Fibroblast of skin of scalp (primary cell): ENCODE measurements at regions not wholly inside any gene's neighbourhood (a gene's known extent, or its start where the extent isn't known, plus 50 kb on each side); places are given as distances from the start of the nearest gene placed in this dataset.

Source experiments
- DNase-seq: peaks from one replicate; pipeline ENCODE4 v3.0.0-alpha.2; 2013

DNA sequence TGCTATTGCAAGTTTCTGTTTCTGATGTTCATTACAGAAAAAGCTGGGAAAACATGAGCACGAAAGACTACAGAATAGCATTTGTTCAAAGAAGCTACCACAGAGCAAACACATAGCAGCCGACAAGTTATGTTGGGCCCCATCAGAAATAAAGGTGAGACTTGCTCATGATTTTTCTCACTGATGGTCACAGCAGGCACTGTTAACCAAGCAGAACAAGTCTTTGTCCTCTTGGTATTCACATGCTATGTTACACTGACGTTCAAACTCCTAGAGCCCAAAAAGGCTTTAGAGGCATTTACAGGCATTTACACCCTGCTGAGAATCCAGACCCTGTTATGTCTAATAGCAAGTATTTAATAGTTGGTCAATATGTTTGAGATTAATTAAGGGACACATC lies 235.0 kb upstream of the HNMT start:
- DNase-seq, result no peak

DNA sequence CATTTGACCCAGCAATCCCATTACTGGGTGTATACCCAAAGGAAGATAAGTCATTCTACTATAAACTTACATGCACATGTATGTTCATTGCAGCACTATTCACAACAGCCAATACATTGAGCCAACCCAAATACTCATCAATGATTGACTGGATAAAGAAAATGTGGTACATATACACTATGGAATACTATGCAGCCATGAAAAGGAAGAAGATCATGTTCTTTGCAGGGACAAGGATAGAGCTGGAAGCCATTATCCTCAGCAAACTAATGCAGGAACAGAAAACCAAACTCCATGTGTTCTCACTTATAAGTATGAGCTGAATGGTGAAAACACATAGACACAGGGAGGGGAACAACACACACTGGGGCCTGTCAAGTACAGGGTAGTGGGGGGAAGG lies 226.7 kb upstream of the HNMT start:
- DNase-seq, result no peak

DNA sequence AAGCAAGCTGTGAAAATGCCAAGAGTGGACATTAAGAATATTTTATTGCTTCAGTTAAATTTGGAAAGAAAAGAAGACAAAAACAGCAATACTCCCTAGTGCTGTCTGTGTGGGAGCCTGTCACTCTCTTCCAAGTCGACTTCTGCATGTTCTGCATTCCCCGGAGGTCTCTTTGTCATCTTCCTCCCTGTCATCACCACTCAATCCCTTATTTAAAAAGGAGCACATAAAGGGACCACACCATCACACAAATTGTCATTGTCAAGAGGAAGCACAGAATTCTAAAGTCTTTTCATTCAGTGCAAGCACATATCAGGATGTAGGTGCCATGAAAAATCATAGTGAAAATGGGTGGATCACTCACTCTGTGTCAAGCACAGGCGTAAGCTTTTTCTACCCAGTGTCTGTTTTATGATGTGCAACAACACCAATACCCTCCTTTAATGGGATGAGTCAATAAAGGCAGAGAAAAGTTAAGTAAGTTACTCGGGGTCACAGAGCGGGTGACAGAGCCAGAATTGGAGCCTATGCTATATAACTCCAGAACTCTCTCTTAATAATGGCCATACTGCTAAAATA lies 222.4 kb upstream of the HNMT start:
- DNase-seq, result no peak

- DNase-seq, result no peak
Measured at GRCh38 chr2:137747509-137747908, 216.8 kb upstream of the HNMT start.

DNA sequence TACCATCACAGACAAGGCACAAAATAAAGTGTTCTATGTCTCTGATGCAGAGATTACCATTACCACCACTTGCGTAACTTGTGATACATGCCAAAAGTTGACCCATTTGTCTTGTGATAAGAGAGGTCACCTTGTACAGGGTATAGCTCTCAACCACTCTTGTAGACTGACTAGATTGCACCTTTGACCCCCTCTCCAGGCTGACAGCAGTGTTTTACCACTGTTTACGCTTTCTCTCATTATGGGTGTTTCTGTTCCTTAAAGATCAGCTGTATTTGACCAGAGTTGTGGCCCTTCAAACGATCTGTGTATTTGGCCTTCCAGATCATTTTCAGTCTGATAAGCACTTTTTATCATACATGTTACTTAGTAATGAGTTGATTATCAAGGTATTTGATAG lies 215.7 kb upstream of the HNMT start:
- no peak for DNase-seq

- no peak for DNase-seq
Measured at GRCh38 chr2:137764646-137765045, 199.6 kb upstream of the HNMT start.

- DNase-seq, result no peak
Measured at GRCh38 chr2:137769406-137769805, 194.9 kb upstream of the HNMT start.

GRCh38 chr2:137770166-137770565 lies 194.1 kb upstream of the HNMT start:
- DNase-seq, result no peak

DNA sequence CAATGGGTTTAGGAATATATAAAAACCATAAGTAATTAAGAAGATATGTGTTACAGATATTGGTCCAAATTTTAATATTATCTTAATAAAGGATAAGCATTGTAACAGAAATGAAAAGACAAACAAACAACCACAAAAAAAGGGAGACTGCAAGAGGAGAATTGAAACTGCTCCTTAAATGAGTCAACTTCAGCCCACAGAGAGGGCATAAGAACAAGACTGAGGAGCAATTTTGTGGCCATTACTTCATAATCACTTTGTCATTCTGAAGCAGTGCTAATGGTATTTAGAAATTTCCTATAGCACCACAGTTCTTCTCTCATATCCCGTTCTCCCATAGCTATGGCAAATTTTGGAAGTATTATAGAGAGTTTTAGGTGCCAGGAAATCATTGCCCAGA lies 193.2 kb upstream of the HNMT start:
- no peak for DNase-seq

DNA sequence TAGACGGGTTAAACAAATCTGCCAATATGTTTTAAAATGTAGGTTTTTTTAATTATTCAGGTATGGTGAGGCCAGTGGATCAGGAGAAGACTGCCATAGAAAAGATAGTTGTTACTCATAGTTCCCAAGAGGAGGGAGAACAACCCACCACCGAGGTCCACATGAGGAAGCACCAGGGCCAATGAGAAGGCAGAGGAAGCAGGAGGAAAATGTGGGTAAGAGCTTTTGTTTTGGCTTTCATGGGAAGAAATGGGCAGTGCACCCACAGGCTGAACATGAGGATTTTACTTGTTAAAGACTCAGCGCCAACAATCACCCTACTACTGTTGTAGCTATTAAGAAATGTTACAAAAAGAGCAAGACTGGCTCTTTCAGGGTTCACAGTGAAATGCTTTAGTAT lies 191.8 kb upstream of the HNMT start:
- DNase-seq, result no peak

GRCh38 chr2:137775529-137775928 lies 188.7 kb upstream of the HNMT start:
- DNase-seq, result no peak

DNA sequence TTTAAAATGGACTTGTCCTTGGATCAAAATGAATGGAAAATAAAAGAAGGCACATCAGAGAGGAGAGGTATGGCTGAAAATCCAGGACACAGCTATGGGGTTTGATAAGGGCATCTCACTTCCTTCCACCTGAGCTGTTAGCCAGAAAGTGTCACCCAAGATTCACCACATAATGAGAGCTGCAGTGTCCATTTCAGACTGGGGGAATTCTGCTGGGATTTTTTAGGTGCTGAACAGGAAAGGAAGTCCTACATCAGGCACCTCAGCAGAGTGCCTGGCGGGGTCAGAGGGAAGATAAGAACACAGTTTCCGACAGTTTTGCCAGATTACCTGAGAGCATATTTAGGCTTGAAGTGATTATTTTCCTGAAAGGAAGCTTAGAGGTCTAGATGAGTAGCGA lies 187.6 kb upstream of the HNMT start:
- no peak for DNase-seq

DNA sequence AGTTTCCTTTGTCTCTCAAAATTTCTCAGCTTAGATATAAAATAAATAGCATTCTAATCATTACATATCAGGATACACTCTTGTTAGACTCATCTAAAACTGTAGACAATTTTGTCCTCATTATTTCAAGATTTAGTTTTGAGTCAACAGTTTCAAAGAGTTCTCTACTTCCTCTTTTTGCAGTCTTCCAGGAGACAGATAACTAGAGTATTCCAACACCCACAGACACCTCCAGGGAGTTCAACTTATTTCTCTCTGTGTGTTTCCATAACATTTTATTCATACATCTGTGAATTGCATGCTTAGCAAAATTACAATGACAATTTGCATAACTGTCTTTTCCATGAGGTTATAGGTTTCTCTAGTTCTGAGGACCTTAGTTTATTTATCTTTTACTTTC lies 166.6 kb upstream of the HNMT start:
- DNase-seq, result no peak

DNA sequence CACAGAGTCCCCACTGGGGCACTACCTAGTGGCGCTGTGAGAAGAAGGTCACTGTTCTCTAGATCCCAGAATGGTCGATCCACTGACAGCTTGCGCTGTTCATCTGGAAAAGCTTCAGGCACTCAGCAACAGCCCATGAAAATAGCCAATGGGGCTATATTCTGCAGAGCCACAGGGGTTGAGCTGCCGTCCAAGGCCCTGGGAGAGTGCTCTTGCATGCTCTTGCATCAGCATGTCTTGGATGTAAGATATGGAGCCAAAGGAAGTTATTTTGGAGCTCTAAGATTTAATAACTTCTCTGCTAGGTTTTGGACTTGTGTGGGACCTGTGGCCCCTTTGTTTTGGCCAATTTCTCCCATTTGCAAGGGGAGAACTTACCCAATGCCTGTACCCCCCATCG lies 164.7 kb upstream of the HNMT start:
- no peak for DNase-seq

DNA sequence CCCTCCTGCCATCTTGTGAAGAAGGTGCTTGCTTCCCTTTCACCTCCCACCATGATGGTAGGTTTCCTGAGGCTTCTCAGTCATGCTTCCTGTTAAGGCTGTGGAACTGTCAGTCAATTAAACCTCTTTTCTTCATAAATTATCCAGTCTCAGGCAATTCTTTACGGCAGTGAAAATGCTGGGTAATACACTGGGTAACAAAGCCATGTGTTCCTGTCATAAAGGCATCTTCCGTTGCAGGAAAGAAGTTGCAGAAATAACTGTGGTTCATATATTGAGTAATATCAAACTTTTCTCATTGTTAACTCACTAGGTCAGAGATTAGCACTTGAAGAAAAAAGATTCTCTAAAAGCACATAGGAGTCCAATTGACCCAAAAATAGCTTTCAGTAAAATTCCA lies 163.9 kb upstream of the HNMT start:
- no peak for DNase-seq

DNA sequence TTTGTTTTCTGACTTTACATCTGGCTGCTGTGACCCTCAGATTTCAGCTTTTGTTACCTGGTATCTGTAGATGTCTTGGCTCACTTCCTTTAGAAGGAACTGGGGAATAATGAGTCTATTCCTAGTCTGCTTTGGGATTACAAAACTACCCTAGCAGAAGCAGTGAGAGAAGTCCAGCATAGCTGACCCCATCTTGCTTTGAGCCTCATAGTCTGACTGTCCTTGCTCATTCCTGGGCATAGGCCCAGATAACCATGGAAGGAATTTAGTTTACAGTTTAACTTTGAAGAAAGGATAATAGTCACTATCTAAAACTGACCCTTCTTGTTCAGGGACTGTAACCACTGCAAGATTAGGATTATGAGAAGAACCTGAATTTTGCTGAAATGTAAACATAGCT lies 163.0 kb upstream of the HNMT start:
- DNase-seq, result no peak

GRCh38 chr2:137802038-137802437 lies 162.2 kb upstream of the HNMT start:
- no peak for DNase-seq

GRCh38 chr2:137806068-137806805 lies 158.0 kb upstream of the HNMT start:
- DNase-seq, result no peak

DNA sequence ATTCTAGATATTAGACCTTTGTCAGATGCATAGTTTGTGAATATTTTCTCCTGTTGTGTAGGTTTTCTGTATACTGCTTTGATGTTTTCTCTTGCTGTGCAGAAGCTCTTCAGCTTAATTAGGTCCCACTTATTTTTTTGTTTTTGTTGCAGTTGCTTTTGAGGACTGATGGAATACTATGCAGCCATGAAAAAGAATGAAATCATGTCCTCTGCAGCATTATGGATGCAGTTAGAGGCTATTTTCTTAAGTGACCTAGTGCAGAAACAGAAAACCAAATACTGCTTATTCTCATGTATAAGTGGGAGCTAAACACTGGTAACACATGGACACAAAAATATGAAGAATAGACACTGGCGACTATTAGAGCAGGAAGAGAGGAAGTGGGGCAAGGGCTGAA lies 155.0 kb upstream of the HNMT start:
- no peak for DNase-seq

DNA sequence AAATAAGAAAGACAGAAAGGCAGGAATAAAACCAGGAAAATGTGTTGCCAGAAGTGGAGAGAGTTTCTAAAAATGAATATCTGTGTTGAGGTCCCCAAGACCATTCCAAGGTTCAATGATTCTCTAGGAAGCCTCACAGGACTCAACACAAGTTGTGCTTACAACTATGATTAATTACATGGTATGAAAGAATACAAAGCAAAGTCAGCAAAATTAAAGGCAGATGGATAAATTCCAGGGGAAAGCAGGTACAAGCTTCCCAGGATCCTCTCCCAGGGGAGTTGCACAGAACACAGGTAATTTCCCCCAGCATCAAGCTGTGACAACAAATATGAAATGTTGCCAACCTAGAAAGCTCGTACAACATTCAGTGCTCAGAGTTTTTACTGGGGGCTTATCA lies 154.4 kb upstream of the HNMT start:
- no peak for DNase-seq

- no peak for DNase-seq
Measured at GRCh38 chr2:137812517-137812916, 151.8 kb upstream of the HNMT start.

DNA sequence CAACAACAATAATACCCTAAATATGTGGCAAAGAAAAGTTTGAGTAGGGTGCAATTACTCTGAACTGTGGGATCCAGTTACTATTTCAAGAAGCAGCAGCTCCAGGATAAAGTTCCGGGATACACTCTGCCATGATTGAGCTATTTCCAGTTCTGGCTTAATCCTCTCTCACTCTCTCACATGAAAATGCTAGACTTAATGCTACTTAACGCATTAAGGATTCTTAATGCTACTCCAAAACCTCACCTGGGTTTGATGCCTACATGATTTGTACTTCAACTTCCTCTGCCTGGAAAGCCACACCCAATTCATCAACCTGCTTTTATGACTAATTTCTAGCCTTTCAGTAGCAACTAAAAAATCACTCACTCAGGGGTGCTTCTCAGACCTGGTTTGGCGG lies 151.1 kb upstream of the HNMT start:
- DNase-seq, result no peak

DNA sequence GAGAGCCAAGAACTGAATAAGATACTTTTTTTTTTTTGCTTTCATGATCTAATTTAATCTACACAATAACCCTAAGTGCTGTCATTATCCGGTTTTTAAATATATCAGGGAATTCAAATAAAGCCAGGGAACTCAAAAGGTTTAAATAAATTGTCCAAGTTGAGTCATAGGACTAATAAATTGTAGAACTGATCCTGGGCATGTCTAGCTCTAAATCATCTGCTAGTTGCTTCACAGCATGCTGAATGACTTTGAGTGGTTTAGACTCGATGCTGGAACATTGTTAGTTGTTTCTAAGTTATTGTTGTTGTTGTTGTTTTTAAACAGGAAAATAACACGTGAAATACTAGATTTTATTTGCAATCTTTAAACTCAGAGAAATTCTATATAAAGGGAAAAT lies 147.2 kb upstream of the HNMT start:
- DNase-seq, result no peak

DNA sequence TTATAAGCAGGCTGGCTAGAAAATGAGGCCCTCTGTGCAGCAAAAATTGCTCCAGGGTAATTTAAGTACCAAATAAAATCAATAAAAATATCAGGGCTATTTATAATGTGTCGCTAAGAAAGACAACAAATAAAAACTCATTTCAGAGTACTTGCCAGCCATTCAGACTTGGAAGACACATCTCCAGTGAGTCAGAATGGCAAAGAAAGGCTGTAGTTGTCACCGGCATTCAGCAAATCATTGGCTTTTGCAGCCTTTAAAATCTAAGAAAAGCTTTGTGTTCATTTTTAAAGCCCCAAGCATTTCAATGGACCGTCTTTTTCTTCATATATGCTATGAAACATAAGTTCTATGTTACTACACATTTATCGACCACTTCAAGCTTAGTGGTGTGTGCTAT lies 141.1 kb upstream of the HNMT start:
- no peak for DNase-seq

- DNase-seq, result no peak
Measured at GRCh38 chr2:137824501-137824900, 139.8 kb upstream of the HNMT start.
